ENCODE measurements at regions not wholly inside any gene's neighbourhood (a gene's known extent, or its start where the extent isn't known, plus 50 kb on each side); places are given as distances from the start of the nearest gene placed in this dataset.

- TF ChIP-seq, protein P1, sequence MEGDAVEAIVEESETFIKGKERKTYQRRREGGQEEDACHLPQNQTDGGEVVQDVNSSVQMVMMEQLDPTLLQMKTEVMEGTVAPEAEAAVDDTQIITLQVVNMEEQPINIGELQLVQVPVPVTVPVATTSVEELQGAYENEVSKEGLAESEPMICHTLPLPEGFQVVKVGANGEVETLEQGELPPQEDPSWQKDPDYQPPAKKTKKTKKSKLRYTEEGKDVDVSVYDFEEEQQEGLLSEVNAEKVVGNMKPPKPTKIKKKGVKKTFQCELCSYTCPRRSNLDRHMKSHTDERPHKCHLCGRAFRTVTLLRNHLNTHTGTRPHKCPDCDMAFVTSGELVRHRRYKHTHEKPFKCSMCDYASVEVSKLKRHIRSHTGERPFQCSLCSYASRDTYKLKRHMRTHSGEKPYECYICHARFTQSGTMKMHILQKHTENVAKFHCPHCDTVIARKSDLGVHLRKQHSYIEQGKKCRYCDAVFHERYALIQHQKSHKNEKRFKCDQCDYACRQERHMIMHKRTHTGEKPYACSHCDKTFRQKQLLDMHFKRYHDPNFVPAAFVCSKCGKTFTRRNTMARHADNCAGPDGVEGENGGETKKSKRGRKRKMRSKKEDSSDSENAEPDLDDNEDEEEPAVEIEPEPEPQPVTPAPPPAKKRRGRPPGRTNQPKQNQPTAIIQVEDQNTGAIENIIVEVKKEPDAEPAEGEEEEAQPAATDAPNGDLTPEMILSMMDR (conservative IDR thresholded peaks at IDR 0.05; ENCODE audit: low read depth, low read length), result no peak
Observed at GRCh38 chr14:46300765-46301164, 350.8 kb downstream of the RPL10L start.

GRCh38 chr14:46290706-46291105 lies 360.9 kb downstream of the RPL10L start:
- no peak for DNase-seq (ENCODE audit: low read depth)
- TF ChIP-seq, protein P1 (conservative IDR thresholded peaks at IDR 0.05; ENCODE audit: low read depth, low read length), result no peak
- no peak overlapping the region for H3K4me3 ChIP-seq (ENCODE audit: low read depth, low read length)

More at GRCh38 chr14:46300765-46301164, 350.8 kb downstream of the RPL10L start:
- no peak for DNase-seq (ENCODE audit: low read depth)
- no peak overlapping the region for H3K4me3 ChIP-seq (ENCODE audit: low read depth, low read length)

DNA sequence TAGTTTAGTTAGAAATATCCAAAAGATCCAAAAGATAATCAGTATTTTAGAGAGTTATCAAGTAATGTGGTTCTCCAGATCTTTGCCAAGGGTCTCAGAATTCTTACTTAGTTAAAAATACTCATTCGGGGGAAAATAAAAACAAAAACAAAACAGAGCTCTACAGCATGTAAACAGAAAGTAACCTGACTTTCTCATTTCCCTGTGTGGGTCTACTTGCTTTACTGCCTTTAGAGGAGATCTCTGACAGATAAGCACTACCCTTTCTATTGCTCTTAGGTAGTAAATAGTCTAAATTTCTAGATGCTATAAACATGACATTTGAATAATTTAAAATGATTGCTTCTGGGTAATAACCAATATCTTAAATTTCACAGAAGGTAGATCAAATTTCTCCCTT lies 371.8 kb downstream of the RPL10L start:
- no peak for DNase-seq (ENCODE audit: low read depth)
- H3K4me3 ChIP-seq (ENCODE audit: low read depth, low read length), result no peak overlapping the region
- TF ChIP-seq, protein P1 (conservative IDR thresholded peaks at IDR 0.05; ENCODE audit: low read depth, low read length), result no peak

DNA sequence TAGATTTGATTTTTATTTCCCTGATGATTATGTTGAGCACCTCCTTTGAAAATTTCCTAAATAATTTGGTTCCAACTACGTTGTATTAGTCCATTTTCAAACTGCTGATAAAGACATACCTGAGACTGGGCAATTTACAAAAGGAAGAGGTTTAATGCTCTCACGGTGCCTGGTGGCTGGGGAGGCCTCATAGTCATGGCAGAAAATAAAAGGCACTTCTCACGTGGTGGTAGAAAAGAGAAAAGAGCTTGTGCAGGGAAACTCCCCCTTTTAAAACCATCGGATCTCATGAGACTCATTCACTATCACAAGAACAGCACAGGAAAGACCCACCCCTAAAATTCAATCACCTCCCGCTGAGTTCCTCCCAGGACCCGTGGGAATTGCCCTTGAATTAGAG lies 372.3 kb downstream of the RPL10L start:
- TF ChIP-seq, protein P1 (conservative IDR thresholded peaks at IDR 0.05; ENCODE audit: low read depth, low read length), result no peak
- H3K4me3 ChIP-seq (ENCODE audit: low read depth, low read length), result no peak overlapping the region
- no peak for DNase-seq (ENCODE audit: low read depth)

GRCh38 chr14:46259536-46259935 lies 392.0 kb downstream of the RPL10L start:
- H3K4me3 ChIP-seq (ENCODE audit: low read depth, low read length), result no peak overlapping the region
- DNase-seq (ENCODE audit: low read depth), result no peak
- TF ChIP-seq, protein P1 (conservative IDR thresholded peaks at IDR 0.05; ENCODE audit: low read depth, low read length), result no peak

DNA sequence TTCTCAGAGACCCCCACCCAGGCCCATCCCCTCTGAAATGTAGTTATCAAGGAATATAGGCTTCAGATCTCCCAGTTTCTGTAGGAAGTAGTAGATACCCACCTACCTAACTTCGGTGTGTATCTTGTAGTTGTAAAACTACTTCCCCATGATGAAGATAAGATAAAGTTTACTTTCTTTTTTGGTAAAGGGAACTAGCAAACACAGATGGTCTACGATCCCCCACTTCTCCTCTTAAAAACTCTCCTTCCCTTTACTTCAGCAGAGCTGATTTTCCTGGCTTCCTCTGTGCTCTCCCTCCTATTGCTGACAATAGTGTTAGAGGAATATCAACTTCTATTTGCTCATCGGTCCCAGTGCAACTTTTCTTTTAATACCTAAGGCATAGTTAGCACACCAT lies 395.2 kb downstream of the RPL10L start:
- TF ChIP-seq, protein P1 (conservative IDR thresholded peaks at IDR 0.05; ENCODE audit: low read depth, low read length), result no peak
- no peak for DNase-seq (ENCODE audit: low read depth)
- no peak overlapping the region for H3K4me3 ChIP-seq (ENCODE audit: low read depth, low read length)

DNA sequence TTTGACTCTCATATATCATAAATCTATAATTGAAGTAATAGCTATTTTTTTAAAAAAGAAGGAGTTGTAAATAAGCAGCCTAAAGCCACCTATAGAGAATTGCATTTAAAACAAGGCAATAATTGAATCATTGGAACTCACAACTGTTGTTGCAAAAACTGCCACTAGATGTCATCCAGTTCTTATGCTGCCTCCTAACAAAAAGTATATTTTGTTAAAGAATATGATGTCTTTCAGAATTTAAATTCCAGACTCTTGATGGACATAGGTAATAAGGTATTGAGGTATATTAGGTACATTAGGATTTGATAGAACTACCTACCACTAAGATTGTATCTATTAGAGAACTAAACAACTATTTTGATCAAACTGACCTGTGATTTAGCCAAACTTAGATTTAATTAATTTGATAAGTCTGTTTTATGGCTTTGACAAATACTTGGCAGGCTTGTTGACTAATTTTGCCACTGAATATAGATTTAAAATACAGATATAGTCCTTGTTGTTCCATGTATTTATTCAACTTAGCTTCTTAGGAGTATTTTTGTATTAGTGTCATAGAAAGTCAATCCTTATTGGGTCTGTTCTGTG lies 401.4 kb downstream of the RPL10L start:
- no peak overlapping the region for H3K4me3 ChIP-seq (ENCODE audit: low read depth, low read length)
- peak; percentile 1 for DNase-seq (ENCODE audit: low read depth)
- TF ChIP-seq, protein P1 (conservative IDR thresholded peaks at IDR 0.05; ENCODE audit: low read depth, low read length), result peak; percentile 75
